ENCODE measurements at regions not wholly inside any gene's neighbourhood (a gene's known extent, or its start where the extent isn't known, plus 50 kb on each side); places are given as distances from the start of the nearest gene placed in this dataset.

- no peak for TF ChIP-seq CTCF (IDR thresholded peaks at IDR 0.05; ENCODE audit: poor library complexity)
- no peak for TF ChIP-seq EZH2phosphoT487 (IDR thresholded peaks at IDR 0.05; ENCODE audit: low read depth, severe bottlenecking, unreplicated experiment)
- TF ChIP-seq EZH2 (IDR thresholded peaks at IDR 0.05; ENCODE audit: borderline replicate concordance): no peak
Observed at GRCh38 chrX:151088221-151088620, 88.2 kb upstream of the GPR50 start.
